ENCODE measurements at regions not wholly inside any gene's neighbourhood (a gene's known extent, or its start where the extent isn't known, plus 50 kb on each side); places are given as distances from the start of the nearest gene placed in this dataset.

DNA sequence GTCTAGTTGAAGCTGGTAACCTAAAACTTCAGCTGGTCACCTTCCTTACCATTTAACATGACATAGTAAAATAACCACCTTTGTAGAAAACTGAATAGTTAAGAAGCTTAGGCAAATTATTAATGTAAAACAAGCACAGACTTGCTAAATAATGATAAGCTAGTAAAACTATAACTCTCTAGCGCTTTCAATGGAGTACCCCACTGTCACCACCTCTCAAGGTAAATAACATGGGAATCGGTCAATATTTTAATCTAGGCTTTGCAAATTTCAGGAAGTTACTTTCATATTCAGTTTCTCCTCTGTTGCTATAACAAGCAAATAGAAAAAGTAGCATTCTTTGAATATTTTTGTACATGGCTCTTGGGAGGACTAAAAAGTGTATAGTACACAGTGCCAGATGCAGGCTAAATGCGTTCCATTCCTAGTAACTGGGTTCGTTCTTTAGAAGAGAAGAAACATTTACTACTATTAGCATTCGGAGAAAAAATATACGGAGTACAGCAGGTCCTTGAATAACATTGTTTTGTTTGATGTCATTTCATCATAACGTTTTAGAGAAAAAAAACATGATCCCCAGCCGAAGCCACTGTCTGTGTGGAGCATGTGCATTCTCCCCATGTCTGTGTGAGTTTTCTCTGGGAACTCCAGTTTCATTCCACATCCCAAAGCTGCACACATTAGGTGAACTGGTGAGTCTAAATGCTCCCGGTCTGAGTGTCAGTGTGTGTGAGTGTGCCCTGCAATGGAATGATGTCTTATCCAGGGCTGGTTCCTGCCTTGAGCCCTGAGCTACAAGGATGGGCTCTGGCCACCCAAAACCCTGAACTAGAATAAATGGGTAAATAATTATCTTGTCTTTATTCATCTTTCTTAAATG lies 52.5 kb downstream of the EPRS1 start:
- H3K27me3 ChIP-seq (ENCODE audit: low read depth, low read length), result no peaks in the 10 kb centered on the region
- no peak overlapping the region for H3K27ac ChIP-seq (ENCODE audit: low read length)
- H3K9me3 ChIP-seq (ENCODE audit: control insufficient read depth in 1 of 2, low read length in 2 of 2), result no peaks in the 10 kb centered on the region
- H3K4me3 ChIP-seq (ENCODE audit: low read depth in 1 of 2, low read length in 2 of 2), result no peak overlapping the region
- H3K4me1 ChIP-seq (ENCODE audit: control insufficient read depth in 1 of 2, insufficient read depth in 2 of 2, low read length in 2 of 2), result no peaks in the 10 kb centered on the region
- peaks cover 19 to 33% of the 10 kb centered on the region in 2 donors for H3K36me3 ChIP-seq (ENCODE audit: control insufficient read depth in 1 of 2, insufficient read depth in 2 of 2, low read length in 2 of 2)

DNA sequence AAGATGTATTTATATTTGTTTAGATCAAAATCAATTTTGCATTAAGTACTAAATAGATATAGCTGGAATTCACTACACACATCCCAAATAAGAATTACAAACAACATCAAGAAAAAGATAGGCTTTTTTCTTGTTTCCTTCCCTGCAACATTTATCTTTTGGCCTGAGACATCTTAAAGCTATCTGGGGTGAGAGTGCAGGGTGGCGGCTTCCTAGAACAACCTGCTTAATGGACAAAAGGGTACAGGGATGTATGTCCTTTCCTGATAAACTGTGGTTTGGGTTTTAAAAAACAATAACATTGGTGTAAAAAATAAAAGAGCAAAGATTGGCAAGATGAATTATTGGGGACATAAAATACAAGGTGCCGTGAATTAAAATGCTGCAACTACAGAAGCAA lies 54.4 kb downstream of the EPRS1 start:
- no peak overlapping the region for H3K27ac ChIP-seq (ENCODE audit: low read length)
- no peaks in the 10 kb centered on the region for H3K4me1 ChIP-seq (ENCODE audit: control insufficient read depth in 1 of 2, insufficient read depth in 2 of 2, low read length in 2 of 2)
- no peak overlapping the region for H3K4me3 ChIP-seq (ENCODE audit: low read depth in 1 of 2, low read length in 2 of 2)

DNA sequence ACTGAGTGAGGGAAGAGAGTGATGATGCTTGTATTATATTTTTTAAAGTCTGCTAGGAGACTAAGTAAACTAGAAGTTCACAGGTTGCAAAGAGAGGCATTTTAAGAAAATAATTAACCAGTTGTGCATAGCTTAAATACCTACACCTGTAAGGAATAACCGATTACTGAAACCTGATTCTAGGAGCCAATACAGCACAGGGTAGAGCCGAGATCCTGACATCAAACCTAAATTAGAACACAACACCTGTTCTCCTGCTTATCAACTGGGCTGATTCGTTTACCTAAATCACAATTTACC lies 54.8 kb downstream of the EPRS1 start:
- Histone ChIP-seq H3K27ac (ENCODE audit: low read length) (no peak overlapping the region), H3K4me1 (ENCODE audit: control insufficient read depth in 1 of 2, insufficient read depth in 2 of 2, low read length in 2 of 2) (no peaks in the 10 kb centered on the region), H3K27me3 (ENCODE audit: low read depth, low read length) (no peaks in the 10 kb centered on the region), H3K4me3 (ENCODE audit: low read depth in 1 of 2, low read length in 2 of 2) (no peak overlapping the region), H3K36me3 (ENCODE audit: control insufficient read depth in 1 of 2, insufficient read depth in 2 of 2, low read length in 2 of 2) (peaks cover 31 to 47% of the 10 kb centered on the region in 2 donors), H3K9me3 (ENCODE audit: control insufficient read depth in 1 of 2, low read length in 2 of 2) (no peaks in the 10 kb centered on the region)

More for the DNA sequence above, 54.4 kb downstream of the EPRS1 start:
- Histone ChIP-seq H3K9me3 (ENCODE audit: control insufficient read depth in 1 of 2, low read length in 2 of 2) (no peaks in the 10 kb centered on the region), H3K36me3 (ENCODE audit: control insufficient read depth in 1 of 2, insufficient read depth in 2 of 2, low read length in 2 of 2) (peaks cover 31 to 47% of the 10 kb centered on the region in 2 donors), H3K27me3 (ENCODE audit: low read depth, low read length) (no peaks in the 10 kb centered on the region)

DNA sequence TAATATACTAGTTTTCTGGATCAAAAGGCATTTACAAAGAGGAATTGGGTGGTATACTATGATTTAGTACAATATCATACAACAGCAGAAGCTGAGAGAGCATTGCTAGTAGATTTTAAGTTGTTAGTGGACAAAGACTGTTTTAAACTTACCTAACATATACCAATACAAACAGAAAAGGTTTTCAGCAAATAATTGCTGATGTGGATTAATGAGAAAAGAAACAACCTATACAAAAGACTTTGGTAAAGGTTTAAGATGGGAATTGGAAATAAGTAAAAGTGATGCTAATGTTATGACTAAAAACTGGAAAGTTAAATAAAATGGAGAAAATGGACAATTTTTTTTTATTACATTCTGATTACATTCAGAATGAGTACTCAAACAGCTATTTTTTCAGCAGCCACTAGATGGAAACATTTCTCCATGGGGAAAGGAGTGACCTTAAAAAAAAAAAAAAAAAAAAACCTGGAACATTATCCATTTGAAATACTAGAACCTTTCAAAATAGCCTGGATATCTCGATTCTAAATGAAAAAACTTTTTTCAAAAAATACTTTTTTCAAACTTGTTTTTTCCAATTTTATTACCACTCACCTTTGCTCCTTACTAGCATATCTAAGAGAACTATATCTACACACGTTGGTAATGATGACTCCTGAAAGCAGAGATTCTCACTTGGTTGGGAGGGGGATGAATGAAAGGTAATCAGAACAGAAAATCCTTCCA lies 55.4 kb downstream of the EPRS1 start:
- Histone ChIP-seq H3K4me1 (ENCODE audit: control insufficient read depth in 1 of 2, insufficient read depth in 2 of 2, low read length in 2 of 2) (no peaks in the 10 kb centered on the region), H3K27me3 (ENCODE audit: low read depth, low read length) (no peaks in the 10 kb centered on the region), H3K27ac (ENCODE audit: low read length) (no peak overlapping the region), H3K4me3 (ENCODE audit: low read depth in 1 of 2, low read length in 2 of 2) (no peak overlapping the region), H3K9me3 (ENCODE audit: control insufficient read depth in 1 of 2, low read length in 2 of 2) (no peaks in the 10 kb centered on the region), H3K36me3 (ENCODE audit: control insufficient read depth in 1 of 2, insufficient read depth in 2 of 2, low read length in 2 of 2) (peaks cover 30 to 45% of the 10 kb centered on the region in 2 donors)

DNA sequence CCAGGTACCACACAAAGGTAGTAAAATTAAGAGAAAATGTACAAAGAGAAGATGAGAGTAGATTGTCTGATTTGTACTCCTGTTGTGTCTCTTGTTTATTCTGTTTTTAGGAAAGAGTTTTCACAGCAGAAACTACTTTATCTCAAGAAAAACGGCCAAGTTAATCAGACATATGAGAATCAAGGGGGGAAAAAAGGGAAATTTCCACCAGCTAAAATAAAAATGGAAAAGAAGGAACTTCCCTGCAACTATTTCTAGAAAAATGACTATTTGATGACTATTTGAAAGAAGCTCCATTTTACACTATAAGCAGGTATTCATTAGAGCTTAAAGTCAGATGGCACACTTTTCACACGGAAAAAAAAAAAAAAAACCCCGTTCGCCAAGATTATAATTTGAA lies 56.5 kb downstream of the EPRS1 start:
- Histone ChIP-seq H3K9me3 (ENCODE audit: control insufficient read depth in 1 of 2, low read length in 2 of 2) (no peaks in the 10 kb centered on the region), H3K27me3 (ENCODE audit: low read depth, low read length) (no peaks in the 10 kb centered on the region), H3K4me1 (ENCODE audit: control insufficient read depth in 1 of 2, insufficient read depth in 2 of 2, low read length in 2 of 2) (no peaks in the 10 kb centered on the region), H3K4me3 (ENCODE audit: low read depth in 1 of 2, low read length in 2 of 2) (no peak overlapping the region), H3K27ac (ENCODE audit: low read length) (no peak overlapping the region), H3K36me3 (ENCODE audit: control insufficient read depth in 1 of 2, insufficient read depth in 2 of 2, low read length in 2 of 2) (peaks cover 23 to 43% of the 10 kb centered on the region in 2 donors)

DNA sequence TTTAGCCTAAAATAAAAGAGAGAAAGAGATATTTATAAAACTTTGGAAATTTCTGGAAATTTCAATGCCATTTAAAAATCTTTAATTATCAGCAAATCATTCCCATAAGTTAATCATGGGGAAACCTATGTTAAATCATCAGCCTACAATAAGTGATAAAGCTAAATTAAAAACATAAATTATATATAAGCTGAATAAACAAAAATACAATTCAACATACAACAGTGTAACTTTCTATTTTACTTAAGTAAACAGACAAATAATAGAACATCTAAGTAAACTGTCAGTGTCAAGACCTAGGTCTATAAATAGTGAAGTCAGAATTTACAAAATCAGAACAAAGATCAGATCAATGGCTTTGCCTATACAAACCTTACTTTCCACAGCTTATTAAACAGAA lies 57.5 kb downstream of the EPRS1 start:
- Histone ChIP-seq H3K36me3 (ENCODE audit: control insufficient read depth in 1 of 2, insufficient read depth in 2 of 2, low read length in 2 of 2) (peaks cover 28 to 46% of the 10 kb centered on the region in 2 donors), H3K27me3 (ENCODE audit: low read depth, low read length) (no peaks in the 10 kb centered on the region), H3K27ac (ENCODE audit: low read length) (no peak overlapping the region), H3K4me1 (ENCODE audit: control insufficient read depth in 1 of 2, insufficient read depth in 2 of 2, low read length in 2 of 2) (no peaks in the 10 kb centered on the region), H3K9me3 (ENCODE audit: control insufficient read depth in 1 of 2, low read length in 2 of 2) (no peaks in the 10 kb centered on the region), H3K4me3 (ENCODE audit: low read depth in 1 of 2, low read length in 2 of 2) (no peak overlapping the region)

DNA sequence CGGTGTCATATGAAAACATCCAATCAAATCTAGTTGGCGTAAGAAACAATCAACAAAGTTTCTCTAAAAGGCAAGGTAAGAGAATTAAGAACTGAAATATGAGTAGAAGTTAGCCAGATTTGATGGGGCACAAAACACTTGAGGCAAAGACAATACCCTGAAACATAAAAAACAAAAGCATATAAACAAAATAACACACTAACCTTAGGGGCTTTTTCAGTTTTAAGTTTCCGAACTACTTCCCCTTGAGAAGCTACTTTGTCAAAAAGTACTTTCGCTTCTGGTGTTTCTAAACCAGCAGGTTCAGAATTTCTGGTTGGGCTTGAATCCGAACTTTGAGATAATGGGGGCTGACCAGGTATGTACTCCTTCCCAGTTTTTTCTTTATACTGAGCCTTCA lies 57.9 kb downstream of the EPRS1 start:
- Histone ChIP-seq H3K27me3 (ENCODE audit: low read depth, low read length) (no peaks in the 10 kb centered on the region), H3K4me3 (ENCODE audit: low read depth in 1 of 2, low read length in 2 of 2) (no peak overlapping the region), H3K4me1 (ENCODE audit: control insufficient read depth in 1 of 2, insufficient read depth in 2 of 2, low read length in 2 of 2) (no peaks in the 10 kb centered on the region), H3K27ac (ENCODE audit: low read length) (no peak overlapping the region), H3K9me3 (ENCODE audit: control insufficient read depth in 1 of 2, low read length in 2 of 2) (no peaks in the 10 kb centered on the region), H3K36me3 (ENCODE audit: control insufficient read depth in 1 of 2, insufficient read depth in 2 of 2, low read length in 2 of 2) (peaks cover 30 to 47% of the 10 kb centered on the region in 2 donors)

DNA sequence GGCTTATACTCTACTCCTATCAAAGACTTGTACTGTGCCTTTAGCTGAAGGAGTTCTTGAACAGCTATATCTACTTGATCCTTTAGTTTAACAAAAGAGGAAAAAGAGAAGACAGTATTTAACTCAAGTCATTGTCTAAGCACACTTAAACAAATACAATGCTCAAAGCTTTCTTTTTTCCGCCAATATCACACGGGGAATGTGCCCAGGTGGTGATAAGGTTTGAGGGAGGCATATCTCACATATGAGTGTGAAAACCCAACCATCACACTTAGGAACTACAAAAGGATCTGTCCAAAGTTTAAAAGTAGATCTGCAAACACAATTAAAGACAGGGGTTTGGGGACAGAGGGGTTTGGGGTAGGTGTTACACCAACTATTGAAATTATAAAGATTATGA lies 59.0 kb upstream of the SLC30A10 start:
- H3K27ac ChIP-seq (ENCODE audit: low read length), result no peak overlapping the region
- no peaks in the 10 kb centered on the region for H3K27me3 ChIP-seq (ENCODE audit: low read depth, low read length)
- no peaks in the 10 kb centered on the region for H3K4me1 ChIP-seq (ENCODE audit: control insufficient read depth in 1 of 2, insufficient read depth in 2 of 2, low read length in 2 of 2)
- H3K36me3 ChIP-seq (ENCODE audit: control insufficient read depth in 1 of 2, insufficient read depth in 2 of 2, low read length in 2 of 2), result peaks cover 40 to 53% of the 10 kb centered on the region in 2 donors
- no peak overlapping the region for H3K4me3 ChIP-seq (ENCODE audit: low read depth in 1 of 2, low read length in 2 of 2)
- H3K9me3 ChIP-seq (ENCODE audit: control insufficient read depth in 1 of 2, low read length in 2 of 2), result no peaks in the 10 kb centered on the region

DNA sequence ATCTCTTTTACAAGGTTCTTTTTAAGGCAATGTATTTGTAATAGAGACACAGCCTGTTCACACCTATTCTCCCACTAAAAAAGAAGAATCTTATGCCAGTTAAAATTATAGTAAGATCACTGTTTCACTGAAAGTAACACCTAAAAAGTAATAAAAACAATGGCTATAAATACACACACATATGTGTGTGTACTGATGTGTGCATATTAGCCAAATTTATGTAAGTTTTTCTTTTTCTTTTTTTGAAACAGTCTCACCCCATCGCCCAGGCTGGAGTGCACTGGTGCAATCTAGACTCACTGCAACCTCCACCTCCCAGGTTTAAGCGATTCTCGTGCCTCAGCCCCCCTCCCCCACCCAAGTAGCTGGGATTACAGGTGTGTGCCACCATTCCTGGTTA lies 56.8 kb upstream of the SLC30A10 start:
- Histone ChIP-seq H3K9me3 (ENCODE audit: control insufficient read depth in 1 of 2, low read length in 2 of 2) (no peaks in the 10 kb centered on the region), H3K4me3 (ENCODE audit: low read depth in 1 of 2, low read length in 2 of 2) (no peak overlapping the region), H3K4me1 (ENCODE audit: control insufficient read depth in 1 of 2, insufficient read depth in 2 of 2, low read length in 2 of 2) (no peaks in the 10 kb centered on the region), H3K27ac (ENCODE audit: low read length) (no peak overlapping the region), H3K27me3 (ENCODE audit: low read depth, low read length) (no peaks in the 10 kb centered on the region), H3K36me3 (ENCODE audit: control insufficient read depth in 1 of 2, insufficient read depth in 2 of 2, low read length in 2 of 2) (peaks cover 49 to 59% of the 10 kb centered on the region in 2 donors)

Measured in muscle layer of duodenum (tissue), 2 donors.